Glutamatergic neuron (in vitro differentiated cells): ENCODE measurements at regions not wholly inside any gene's neighbourhood (a gene's known extent, or its start where the extent isn't known, plus 50 kb on each side); places are given as distances from the start of the nearest gene placed in this dataset.

Experiments used
- DNase-seq: peaks from one replicate; pipeline ENCODE4 v3.0.0; 2022
- H3K27ac Mint-ChIP-seq: one replicate; pipeline ENCODE4 v1.8.0; 2020; ENCODE audit warnings: mild to moderate bottlenecking, mixed read lengths, inconsistent platforms; ENCODE audit not compliant: unreplicated experiment
- H3K27me3 Mint-ChIP-seq: one replicate; pipeline ENCODE4 v1.8.0; 2020; ENCODE audit warnings: mild to moderate bottlenecking, moderate library complexity, mixed read lengths, inconsistent platforms; ENCODE audit not compliant: unreplicated experiment
- H3K36me3 Mint-ChIP-seq: one replicate; pipeline ENCODE4 v1.8.0; 2020; ENCODE audit warnings: mild to moderate bottlenecking, mixed read lengths, inconsistent platforms; ENCODE audit not compliant: unreplicated experiment
- H3K4me1 Mint-ChIP-seq: one replicate; pipeline ENCODE4 v1.8.0; 2020; ENCODE audit warnings: mild to moderate bottlenecking, low read depth, mixed read lengths, inconsistent platforms; ENCODE audit not compliant: unreplicated experiment
- H3K4me3 Mint-ChIP-seq: one replicate; pipeline ENCODE4 v1.8.0; 2020; ENCODE audit warnings: mild to moderate bottlenecking, mixed read lengths, inconsistent platforms; ENCODE audit not compliant: unreplicated experiment
- H3K9me3 Mint-ChIP-seq: one replicate; pipeline ENCODE4 v1.8.0; 2020; ENCODE audit warnings: mild to moderate bottlenecking, moderate library complexity, mixed read lengths, inconsistent platforms; ENCODE audit not compliant: unreplicated experiment
- TF ChIP-seq, protein P1 (sequence below): fragments of 200-600 bp; sonication (generic); IDR thresholded peaks from one replicate; pipeline ENCODE4 v1.5.0; 2021; ENCODE audit not compliant: partially characterized antibody, unreplicated experiment

DNA sequence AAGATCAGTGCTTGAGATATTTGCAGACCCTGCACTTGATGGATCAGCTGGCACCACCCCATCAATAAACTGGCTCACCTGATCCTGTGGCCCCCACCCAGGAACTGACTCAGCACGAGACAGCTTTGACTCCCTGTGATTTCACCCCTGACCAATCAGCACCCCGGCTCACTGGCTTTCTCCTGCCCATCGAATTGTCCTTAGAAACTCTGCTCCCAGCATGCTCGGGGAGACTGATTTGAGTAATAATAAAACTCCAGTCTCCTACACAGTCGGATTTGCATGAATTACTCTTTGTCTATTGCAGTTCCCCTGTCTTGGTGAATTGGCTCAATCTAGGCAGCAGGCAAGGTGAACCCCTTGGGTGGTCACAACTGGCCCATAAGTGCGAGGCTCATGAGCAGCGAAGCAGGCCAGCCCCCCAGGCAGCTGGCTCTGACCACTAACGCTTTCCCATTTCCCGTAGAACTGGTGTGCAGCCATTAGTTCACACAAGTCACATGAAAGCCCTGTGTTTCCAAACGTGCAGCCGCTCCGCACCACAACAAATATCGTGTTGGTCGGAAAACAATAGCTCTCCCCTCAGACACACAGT lies 79.6 kb downstream of the RSPH3 start:
- DNase-seq, result no peak
- TF ChIP-seq, protein P1, sequence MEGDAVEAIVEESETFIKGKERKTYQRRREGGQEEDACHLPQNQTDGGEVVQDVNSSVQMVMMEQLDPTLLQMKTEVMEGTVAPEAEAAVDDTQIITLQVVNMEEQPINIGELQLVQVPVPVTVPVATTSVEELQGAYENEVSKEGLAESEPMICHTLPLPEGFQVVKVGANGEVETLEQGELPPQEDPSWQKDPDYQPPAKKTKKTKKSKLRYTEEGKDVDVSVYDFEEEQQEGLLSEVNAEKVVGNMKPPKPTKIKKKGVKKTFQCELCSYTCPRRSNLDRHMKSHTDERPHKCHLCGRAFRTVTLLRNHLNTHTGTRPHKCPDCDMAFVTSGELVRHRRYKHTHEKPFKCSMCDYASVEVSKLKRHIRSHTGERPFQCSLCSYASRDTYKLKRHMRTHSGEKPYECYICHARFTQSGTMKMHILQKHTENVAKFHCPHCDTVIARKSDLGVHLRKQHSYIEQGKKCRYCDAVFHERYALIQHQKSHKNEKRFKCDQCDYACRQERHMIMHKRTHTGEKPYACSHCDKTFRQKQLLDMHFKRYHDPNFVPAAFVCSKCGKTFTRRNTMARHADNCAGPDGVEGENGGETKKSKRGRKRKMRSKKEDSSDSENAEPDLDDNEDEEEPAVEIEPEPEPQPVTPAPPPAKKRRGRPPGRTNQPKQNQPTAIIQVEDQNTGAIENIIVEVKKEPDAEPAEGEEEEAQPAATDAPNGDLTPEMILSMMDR, result no peak
- H3K4me3 Mint-ChIP-seq, result no peak overlapping the region
- no peaks in the 10 kb centered on the region for H3K36me3 Mint-ChIP-seq
- peaks cover 4% of the 10 kb centered on the region for H3K27me3 Mint-ChIP-seq
- H3K27ac Mint-ChIP-seq, result no peak overlapping the region
- H3K4me1 Mint-ChIP-seq, result peaks cover 4% of the 10 kb centered on the region
- no peaks in the 10 kb centered on the region for H3K9me3 Mint-ChIP-seq

DNA sequence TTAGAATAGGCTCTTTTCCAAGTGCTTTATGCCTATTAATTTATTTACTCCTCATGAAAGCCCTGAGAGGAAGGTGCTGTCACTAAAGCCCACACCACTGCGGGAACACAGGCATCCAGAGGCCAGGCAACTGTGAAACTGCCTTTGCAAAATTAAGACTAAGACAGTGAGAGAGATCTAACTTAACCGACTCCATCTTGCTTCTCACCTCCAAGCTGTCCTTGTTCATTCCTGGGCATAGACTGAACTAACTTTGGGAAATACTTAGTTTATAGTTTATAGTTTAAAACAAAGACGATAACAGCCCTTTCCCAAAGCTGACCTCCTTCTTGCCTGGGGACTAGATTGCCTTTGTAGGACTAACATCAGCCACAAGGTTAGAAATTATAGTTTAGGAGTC lies 80.1 kb downstream of the RSPH3 start:
- TF ChIP-seq, protein P1, result no peak

DNA sequence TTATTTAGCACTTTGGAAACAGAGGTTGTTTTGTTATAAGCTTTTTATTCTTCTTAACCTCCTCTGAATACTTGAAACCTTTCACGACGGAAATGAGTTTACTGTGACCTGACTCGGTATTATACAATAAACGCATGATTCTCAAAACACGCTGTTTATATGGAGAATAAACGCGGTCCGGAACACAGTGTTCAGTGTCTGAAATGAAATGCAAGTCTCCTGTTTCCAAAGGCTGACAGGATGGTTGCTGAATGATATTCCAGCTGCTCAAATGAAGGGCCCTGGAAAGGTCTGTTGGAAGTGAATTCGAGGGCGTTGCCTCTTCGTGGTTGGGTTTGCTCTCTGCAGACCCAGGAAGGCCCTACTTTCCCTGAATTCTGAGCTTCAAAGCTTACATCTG lies 83.4 kb downstream of the RSPH3 start:
- Mint-ChIP-seq H3K9me3 (peaks cover 4% of the 10 kb centered on the region), H3K27me3 (peaks cover 4% of the 10 kb centered on the region), H3K36me3 (no peaks in the 10 kb centered on the region), H3K27ac (no peak overlapping the region), H3K4me1 (peaks cover 9% of the 10 kb centered on the region), H3K4me3 (no peak overlapping the region)
- DNase-seq, result no peak
- TF ChIP-seq, protein P1, result no peak

More for the DNA sequence above, 80.1 kb downstream of the RSPH3 start:
- H3K27me3 Mint-ChIP-seq, result peaks cover 4% of the 10 kb centered on the region
- no peaks in the 10 kb centered on the region for H3K36me3 Mint-ChIP-seq
- no peak for DNase-seq
- peaks cover 3% of the 10 kb centered on the region for H3K9me3 Mint-ChIP-seq
- peaks cover 4% of the 10 kb centered on the region for H3K4me1 Mint-ChIP-seq
- no peak overlapping the region for H3K27ac Mint-ChIP-seq
- H3K4me3 Mint-ChIP-seq, result no peak overlapping the region

DNA sequence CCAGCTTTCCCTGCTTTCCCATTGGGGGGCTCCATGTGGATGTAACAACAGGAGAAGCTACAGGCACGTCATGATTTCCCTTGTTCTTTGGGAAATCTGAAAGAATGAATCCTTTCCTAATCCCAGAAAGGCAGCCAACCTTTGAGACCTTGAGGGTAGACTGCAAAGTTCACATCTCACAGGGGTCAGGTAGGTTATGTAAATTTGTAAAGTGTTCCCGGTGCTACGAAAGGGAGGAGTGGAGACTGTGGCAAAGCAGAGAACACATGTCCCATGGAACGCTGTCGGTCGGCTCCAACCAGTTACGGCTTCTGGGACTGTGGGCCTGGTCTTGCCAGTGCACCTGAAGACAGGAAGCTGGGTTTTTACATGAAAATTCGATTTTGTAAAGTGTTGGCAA lies 85.1 kb downstream of the RSPH3 start:
- H3K27ac Mint-ChIP-seq, result no peak overlapping the region
- peaks cover 4% of the 10 kb centered on the region for H3K9me3 Mint-ChIP-seq
- peaks cover 6% of the 10 kb centered on the region for H3K27me3 Mint-ChIP-seq
- TF ChIP-seq, protein P1, result no peak
- H3K4me1 Mint-ChIP-seq, result peaks cover 18% of the 10 kb centered on the region
- H3K4me3 Mint-ChIP-seq, result no peak overlapping the region
- H3K36me3 Mint-ChIP-seq, result no peaks in the 10 kb centered on the region
- no peak for DNase-seq

DNA sequence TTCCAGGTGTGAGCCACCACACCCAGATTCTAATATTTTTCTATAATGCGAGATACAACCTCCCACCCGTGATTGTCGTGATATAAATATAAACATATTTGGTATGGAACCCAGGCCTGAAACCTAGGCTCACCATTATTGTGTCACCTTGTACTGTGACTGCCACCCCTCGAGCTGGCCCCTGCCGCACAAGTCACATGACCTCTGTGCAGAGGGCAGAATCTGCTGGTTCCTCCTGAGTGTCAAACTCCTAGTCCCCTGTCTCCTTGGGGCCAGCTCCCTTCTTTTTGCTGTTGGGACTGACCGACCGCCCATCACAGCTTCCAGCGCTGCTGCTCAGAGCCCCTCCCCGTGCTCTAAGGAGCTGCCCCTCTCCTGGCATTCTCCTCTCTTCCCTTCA lies 86.4 kb downstream of the RSPH3 start:
- no peak overlapping the region for H3K4me3 Mint-ChIP-seq
- TF ChIP-seq, protein P1, result no peak
- peaks cover 20% of the 10 kb centered on the region for H3K4me1 Mint-ChIP-seq
- H3K27me3 Mint-ChIP-seq, result peaks cover 7% of the 10 kb centered on the region
- H3K27ac Mint-ChIP-seq, result no peak overlapping the region
- no peak for DNase-seq
- no peaks in the 10 kb centered on the region for H3K36me3 Mint-ChIP-seq
- peaks cover 4% of the 10 kb centered on the region for H3K9me3 Mint-ChIP-seq
